ENCODE measurements at regions not wholly inside any gene's neighbourhood (a gene's known extent, or its start where the extent isn't known, plus 50 kb on each side); places are given as distances from the start of the nearest gene placed in this dataset.
"Not testable (repeated sequence)": the region's sequence is repeated elsewhere in the genome, so short reads cannot be mapped to it uniquely, and the experiment has no call there.

DNA sequence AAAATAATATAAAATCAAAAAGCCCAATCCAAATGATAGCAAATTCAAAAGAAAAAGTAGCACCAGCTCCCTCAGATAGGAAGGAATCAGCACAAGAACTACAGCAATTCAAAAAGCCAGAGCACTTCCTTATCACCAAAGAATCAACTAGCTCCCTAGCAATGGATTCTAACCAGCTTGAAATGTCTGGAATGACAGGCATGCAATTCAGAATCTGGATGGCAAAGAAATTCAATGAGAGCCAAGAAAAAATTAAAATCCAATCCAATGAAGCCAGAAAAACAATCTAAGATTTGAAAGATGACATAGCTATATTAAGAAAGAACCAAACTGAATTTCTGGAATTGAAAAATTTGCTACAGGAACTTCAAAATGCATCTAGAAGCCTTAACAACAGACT, 1334.4 kb upstream of the ALCAM start:
- Mint-ChIP-seq H3K9me3 (peaks cover 28% of the 10 kb centered on the region), H3K4me1 (ENCODE audit: low read depth) (no peaks in the 10 kb centered on the region), H3K27me3 (ENCODE audit: low read depth) (no peaks in the 10 kb centered on the region), H3K27ac (no peak overlapping the region), H3K36me3 (ENCODE audit: low read depth) (no peaks in the 10 kb centered on the region), H3K4me3 (ENCODE audit: low read depth) (no peak overlapping the region)
- DNase-seq (ENCODE audit: low spot score), result no peak
- intact Hi-C loops (cut with micrococcal nuclease), result no loop called here

GRCh38 chr3:104040896-104041295, 1325.8 kb upstream of the ALCAM start:
- no peak overlapping the region for H3K4me3 Mint-ChIP-seq (ENCODE audit: low read depth)

DNA sequence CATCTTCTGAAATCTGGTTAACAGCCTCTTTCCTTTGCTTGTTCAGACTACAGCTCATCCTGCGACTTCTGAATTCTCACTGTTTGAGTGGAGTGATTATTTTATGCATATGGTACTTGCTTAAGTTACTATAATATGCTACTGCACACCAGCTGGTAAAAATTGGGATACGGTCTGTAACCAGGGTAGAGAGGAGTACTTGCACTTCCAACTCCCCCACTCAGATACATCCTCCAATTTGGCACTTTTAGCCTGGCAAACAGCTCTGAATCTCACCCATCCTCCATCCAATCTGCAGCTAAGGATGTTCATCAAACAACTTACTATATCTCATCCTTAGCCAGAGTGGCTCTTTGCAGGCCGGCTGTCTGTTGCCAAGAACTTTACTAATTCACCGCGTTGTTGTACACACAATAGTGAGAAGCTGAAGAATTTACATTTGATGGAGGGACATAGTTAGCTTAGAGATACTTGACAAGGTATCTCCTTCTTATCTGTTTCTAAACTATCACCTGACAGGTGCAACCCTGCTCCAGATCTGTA, 1323.6 kb upstream of the ALCAM start:
- H3K9me3 Mint-ChIP-seq; DNase-seq (ENCODE audit: low spot score); H3K27ac Mint-ChIP-seq; intact Hi-C loops (cut with micrococcal nuclease); H3K27me3 Mint-ChIP-seq (ENCODE audit: low read depth); H3K36me3 Mint-ChIP-seq (ENCODE audit: low read depth); H3K4me1 Mint-ChIP-seq (ENCODE audit: low read depth); H3K4me3 Mint-ChIP-seq (ENCODE audit: low read depth): not testable (repeated sequence)

More at GRCh38 chr3:104040896-104041295, 1325.8 kb upstream of the ALCAM start:
- no peaks in the 10 kb centered on the region for H3K36me3 Mint-ChIP-seq (ENCODE audit: low read depth)
- no peak for DNase-seq (ENCODE audit: low spot score)
- peaks cover 10% of the 10 kb centered on the region for H3K9me3 Mint-ChIP-seq
- H3K27me3 Mint-ChIP-seq (ENCODE audit: low read depth), result no peaks in the 10 kb centered on the region
- no peak overlapping the region for H3K27ac Mint-ChIP-seq
- no peaks in the 10 kb centered on the region for H3K4me1 Mint-ChIP-seq (ENCODE audit: low read depth)
- intact Hi-C loops (cut with micrococcal nuclease), result no loop called here

DNA sequence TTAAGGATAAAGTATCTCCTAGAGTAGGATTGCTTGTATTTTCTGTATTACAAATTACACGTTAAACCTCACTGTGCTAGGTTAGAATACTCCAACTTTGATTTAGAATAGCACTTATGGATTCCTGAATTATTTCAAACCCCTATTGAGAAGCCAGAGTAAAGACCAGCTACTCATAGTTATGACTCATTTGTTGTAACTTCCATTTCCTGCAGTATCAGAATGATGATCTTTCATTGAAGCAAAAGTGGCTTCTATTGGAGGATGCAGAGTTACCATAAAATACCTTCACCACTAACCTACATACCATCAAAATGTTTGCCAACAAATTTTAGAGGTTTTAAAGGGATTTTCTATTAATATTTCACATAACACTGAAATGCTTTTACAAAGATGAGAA, 1322.7 kb upstream of the ALCAM start:
- Mint-ChIP-seq H3K9me3 (peaks cover 7% of the 10 kb centered on the region), H3K27ac (no peak overlapping the region), H3K27me3 (ENCODE audit: low read depth) (no peaks in the 10 kb centered on the region), H3K4me1 (ENCODE audit: low read depth) (no peaks in the 10 kb centered on the region), H3K36me3 (ENCODE audit: low read depth) (no peaks in the 10 kb centered on the region), H3K4me3 (ENCODE audit: low read depth) (no peak overlapping the region)
- DNase-seq (ENCODE audit: low spot score), result no peak
- intact Hi-C loops (cut with micrococcal nuclease), result no loop called here

GRCh38 chr3:104066658-104067057, 1300.1 kb upstream of the ALCAM start:
- intact Hi-C loops (cut with micrococcal nuclease), result no loop called here
- no peaks in the 10 kb centered on the region for H3K9me3 Mint-ChIP-seq
- H3K4me3 Mint-ChIP-seq (ENCODE audit: low read depth), result no peak overlapping the region
- no peak overlapping the region for H3K27ac Mint-ChIP-seq
- H3K27me3 Mint-ChIP-seq (ENCODE audit: low read depth), result no peaks in the 10 kb centered on the region
- DNase-seq (ENCODE audit: low spot score), result no peak
- H3K4me1 Mint-ChIP-seq (ENCODE audit: low read depth), result no peaks in the 10 kb centered on the region
- no peaks in the 10 kb centered on the region for H3K36me3 Mint-ChIP-seq (ENCODE audit: low read depth)

GRCh38 chr3:104069114-104069513, 1297.6 kb upstream of the ALCAM start:
- Mint-ChIP-seq H3K27me3 (ENCODE audit: low read depth) (no peaks in the 10 kb centered on the region), H3K4me3 (ENCODE audit: low read depth) (no peak overlapping the region), H3K36me3 (ENCODE audit: low read depth) (no peaks in the 10 kb centered on the region), H3K27ac (no peak overlapping the region), H3K9me3 (no peaks in the 10 kb centered on the region), H3K4me1 (ENCODE audit: low read depth) (no peaks in the 10 kb centered on the region)
- no peak for DNase-seq (ENCODE audit: low spot score)
- intact Hi-C loops (cut with micrococcal nuclease), result no loop called here

DNA sequence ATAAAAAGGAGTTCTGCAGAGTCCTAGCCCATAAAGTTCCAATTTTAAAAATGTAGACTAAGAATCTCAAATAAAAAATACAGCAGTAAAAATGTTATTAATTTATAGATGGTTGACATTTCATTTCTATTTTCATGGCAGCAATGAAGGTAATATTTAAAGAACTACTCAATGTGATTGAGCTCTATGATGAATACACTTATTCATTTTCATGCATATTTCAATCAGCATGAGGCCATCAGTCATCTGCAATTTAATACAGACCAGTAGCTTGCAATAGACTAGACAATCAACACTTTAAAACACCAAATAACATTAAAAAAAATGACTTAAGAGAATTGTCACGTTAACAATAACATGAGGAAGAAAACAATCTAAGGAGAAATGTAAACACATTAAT, 1295.8 kb upstream of the ALCAM start:
- H3K27me3 Mint-ChIP-seq (ENCODE audit: low read depth), result no peaks in the 10 kb centered on the region
- H3K9me3 Mint-ChIP-seq, result no peaks in the 10 kb centered on the region
- no peaks in the 10 kb centered on the region for H3K4me1 Mint-ChIP-seq (ENCODE audit: low read depth)
- no peak for DNase-seq (ENCODE audit: low spot score)
- no peak overlapping the region for H3K27ac Mint-ChIP-seq
- no peak overlapping the region for H3K4me3 Mint-ChIP-seq (ENCODE audit: low read depth)
- intact Hi-C loops (cut with micrococcal nuclease), result no loop called here
- H3K36me3 Mint-ChIP-seq (ENCODE audit: low read depth), result no peaks in the 10 kb centered on the region

DNA sequence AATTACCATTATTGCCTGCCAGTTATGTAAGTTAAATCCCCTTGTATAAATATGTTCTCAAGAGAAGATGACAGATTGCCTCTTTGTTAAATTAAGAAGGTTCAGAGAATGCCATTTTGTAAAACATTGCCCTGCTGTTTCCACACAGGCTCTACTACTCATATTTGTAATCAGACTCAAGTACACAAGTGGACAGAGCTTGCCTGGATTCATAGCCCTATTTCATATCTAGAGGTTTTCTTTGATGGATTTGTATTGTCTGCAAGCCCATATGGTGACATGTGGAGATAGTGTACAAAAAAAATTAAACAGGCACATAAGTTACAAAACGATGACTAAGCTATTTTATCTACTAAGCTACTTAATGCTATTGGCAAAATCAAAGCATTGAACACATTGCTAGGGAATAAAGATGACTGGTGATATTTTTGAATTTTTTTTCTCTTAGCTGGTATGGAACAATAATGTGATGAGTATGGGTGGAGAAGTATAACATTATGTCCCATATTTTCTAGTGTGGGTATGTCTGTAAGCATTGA, 1286.6 kb upstream of the ALCAM start:
- Mint-ChIP-seq H3K4me1 (ENCODE audit: low read depth) (no peaks in the 10 kb centered on the region), H3K9me3 (peaks cover 5% of the 10 kb centered on the region), H3K27me3 (ENCODE audit: low read depth) (no peaks in the 10 kb centered on the region), H3K4me3 (ENCODE audit: low read depth) (no peak overlapping the region), H3K36me3 (ENCODE audit: low read depth) (no peaks in the 10 kb centered on the region), H3K27ac (no peak overlapping the region)
- DNase-seq (ENCODE audit: low spot score), result no peak
- intact Hi-C loops (cut with micrococcal nuclease), result no loop called here

DNA sequence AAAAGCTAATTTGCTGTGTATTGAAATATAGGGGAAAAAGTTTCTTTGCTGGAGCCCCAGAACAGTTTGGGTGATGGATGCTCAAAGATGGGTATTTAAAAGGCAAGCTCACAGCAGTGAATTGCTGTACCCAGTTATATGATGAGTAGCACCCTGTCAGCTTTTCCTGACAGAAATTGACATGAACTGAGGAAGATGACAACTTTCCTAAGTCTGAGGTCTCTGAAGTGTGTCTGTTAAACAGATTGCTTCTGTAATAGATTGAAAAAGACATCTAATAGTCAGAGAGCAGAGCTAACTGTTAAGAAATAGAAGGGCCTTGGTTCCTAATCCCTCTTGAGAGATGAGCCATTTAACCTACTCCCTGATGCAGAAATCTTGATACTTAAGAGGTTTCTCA, 1278.0 kb upstream of the ALCAM start:
- DNase-seq (ENCODE audit: low spot score), result no peak
- no peaks in the 10 kb centered on the region for H3K36me3 Mint-ChIP-seq (ENCODE audit: low read depth)
- no peak overlapping the region for H3K4me3 Mint-ChIP-seq (ENCODE audit: low read depth)
- peaks cover 7% of the 10 kb centered on the region for H3K9me3 Mint-ChIP-seq
- intact Hi-C loops (cut with micrococcal nuclease), result no loop called here
- H3K4me1 Mint-ChIP-seq (ENCODE audit: low read depth), result no peaks in the 10 kb centered on the region
- H3K27ac Mint-ChIP-seq, result no peak overlapping the region
- H3K27me3 Mint-ChIP-seq (ENCODE audit: low read depth), result no peaks in the 10 kb centered on the region

GRCh38 chr3:104089987-104090386, 1276.7 kb upstream of the ALCAM start:
- H3K9me3 Mint-ChIP-seq; H3K27ac Mint-ChIP-seq; H3K36me3 Mint-ChIP-seq (ENCODE audit: low read depth); intact Hi-C loops (cut with micrococcal nuclease); DNase-seq (ENCODE audit: low spot score); H3K4me3 Mint-ChIP-seq (ENCODE audit: low read depth); H3K4me1 Mint-ChIP-seq (ENCODE audit: low read depth); H3K27me3 Mint-ChIP-seq (ENCODE audit: low read depth): not testable (repeated sequence)

GRCh38 chr3:104101736-104102135, 1265.0 kb upstream of the ALCAM start:
- intact Hi-C loops (cut with micrococcal nuclease), result no loop called here
- Mint-ChIP-seq H3K36me3 (ENCODE audit: low read depth) (no peaks in the 10 kb centered on the region), H3K9me3 (no peaks in the 10 kb centered on the region), H3K4me1 (ENCODE audit: low read depth) (no peaks in the 10 kb centered on the region), H3K27me3 (ENCODE audit: low read depth) (no peaks in the 10 kb centered on the region), H3K4me3 (ENCODE audit: low read depth) (no peak overlapping the region), H3K27ac (no peak overlapping the region)
- no peak for DNase-seq (ENCODE audit: low spot score)

DNA sequence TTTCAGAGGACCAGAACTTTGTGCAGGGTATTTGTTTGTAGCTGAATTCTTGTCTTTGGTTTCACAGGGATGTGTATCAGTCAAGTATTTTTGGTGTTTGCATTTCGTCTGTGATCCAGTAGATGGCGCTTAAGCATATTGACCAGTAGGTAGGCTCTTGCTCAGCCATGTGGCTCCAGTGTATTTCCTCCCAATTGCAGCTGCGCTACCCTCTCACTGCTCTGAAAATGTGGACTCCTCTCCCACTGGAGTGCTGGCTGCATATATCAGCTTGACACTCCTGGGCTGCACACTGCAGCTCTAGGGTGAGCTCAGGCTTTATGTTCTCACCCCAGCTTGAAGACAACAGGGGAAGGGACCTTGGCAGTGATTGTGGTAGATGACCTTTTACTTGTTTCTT, 1264.3 kb upstream of the ALCAM start:
- no peaks in the 10 kb centered on the region for H3K27me3 Mint-ChIP-seq (ENCODE audit: low read depth)

DNA sequence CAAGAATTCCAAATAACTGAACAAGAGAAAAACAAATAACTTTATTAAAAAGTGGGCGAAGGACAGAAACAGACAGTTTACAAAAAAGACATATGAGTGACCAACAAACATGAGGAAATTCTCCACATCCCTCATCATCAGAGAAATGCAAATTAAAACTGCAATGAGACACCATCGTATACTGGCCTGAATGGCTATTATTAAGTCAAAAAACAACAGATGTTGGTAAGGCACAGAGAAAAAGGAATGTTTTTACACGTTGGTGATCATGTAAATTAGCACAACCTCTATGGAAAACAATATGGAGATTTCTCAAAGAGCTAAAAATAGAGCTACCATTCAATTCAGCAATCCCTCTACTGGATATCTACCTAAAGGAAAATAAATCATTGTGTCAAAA, 1260.4 kb upstream of the ALCAM start:
- no peak for DNase-seq (ENCODE audit: low spot score)
- H3K4me3 Mint-ChIP-seq (ENCODE audit: low read depth), result no peak overlapping the region
- no peak overlapping the region for H3K27ac Mint-ChIP-seq
- H3K36me3 Mint-ChIP-seq (ENCODE audit: low read depth), result no peaks in the 10 kb centered on the region
- intact Hi-C loops (cut with micrococcal nuclease), result no loop called here
- H3K27me3 Mint-ChIP-seq (ENCODE audit: low read depth), result no peaks in the 10 kb centered on the region
- H3K4me1 Mint-ChIP-seq (ENCODE audit: low read depth), result no peaks in the 10 kb centered on the region
- peaks cover under 1% of the 10 kb centered on the region for H3K9me3 Mint-ChIP-seq

More for the DNA sequence above, 1264.3 kb upstream of the ALCAM start:
- Mint-ChIP-seq H3K36me3 (ENCODE audit: low read depth) (no peaks in the 10 kb centered on the region), H3K4me3 (ENCODE audit: low read depth) (no peak overlapping the region), H3K9me3 (no peaks in the 10 kb centered on the region), H3K4me1 (ENCODE audit: low read depth) (no peaks in the 10 kb centered on the region), H3K27ac (no peak overlapping the region)
- intact Hi-C loops (cut with micrococcal nuclease), result no loop called here
- DNase-seq (ENCODE audit: low spot score), result no peak

DNA sequence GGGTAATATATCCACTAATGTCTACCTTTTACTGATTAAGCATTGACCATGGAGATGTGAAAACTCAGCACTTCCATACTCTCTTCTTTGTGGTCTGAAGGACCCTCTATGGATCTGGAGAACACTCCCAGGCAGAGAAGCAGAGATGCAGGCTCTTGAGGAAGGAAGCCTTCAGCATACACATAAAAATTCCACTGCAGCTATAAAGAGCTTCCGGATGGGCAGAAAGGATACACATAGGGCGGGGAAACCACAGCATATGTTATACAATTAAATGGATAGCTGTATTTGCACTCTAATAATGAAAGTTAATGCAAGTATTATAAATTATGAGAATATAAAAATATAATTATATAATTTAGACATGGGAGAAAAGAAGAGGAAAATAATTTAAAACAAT, 1258.2 kb upstream of the ALCAM start:
- no peaks in the 10 kb centered on the region for H3K4me1 Mint-ChIP-seq (ENCODE audit: low read depth)
- H3K27me3 Mint-ChIP-seq (ENCODE audit: low read depth), result no peaks in the 10 kb centered on the region
- intact Hi-C loops (cut with micrococcal nuclease), result no loop called here
- H3K4me3 Mint-ChIP-seq (ENCODE audit: low read depth), result no peak overlapping the region
- no peak overlapping the region for H3K27ac Mint-ChIP-seq
- H3K9me3 Mint-ChIP-seq, result peaks cover 7% of the 10 kb centered on the region
- H3K36me3 Mint-ChIP-seq (ENCODE audit: low read depth), result no peaks in the 10 kb centered on the region
- DNase-seq (ENCODE audit: low spot score), result no peak

All from activated T-helper 2 cell treated with anti-CD3 and anti-CD28 coated beads, Interferon-gamma antibody, Interleukin-2, Interleukin-4, amounts not matched to agents 10 μg/mL and 5 μg/mL and 100 μg/mL, durations not matched to agents 14 hours and 24 hours and 36 hours (primary cell).